ENCODE measurements at regions not wholly inside any gene's neighbourhood (a gene's known extent, or its start where the extent isn't known, plus 50 kb on each side); places are given as distances from the start of the nearest gene placed in this dataset.

DNA sequence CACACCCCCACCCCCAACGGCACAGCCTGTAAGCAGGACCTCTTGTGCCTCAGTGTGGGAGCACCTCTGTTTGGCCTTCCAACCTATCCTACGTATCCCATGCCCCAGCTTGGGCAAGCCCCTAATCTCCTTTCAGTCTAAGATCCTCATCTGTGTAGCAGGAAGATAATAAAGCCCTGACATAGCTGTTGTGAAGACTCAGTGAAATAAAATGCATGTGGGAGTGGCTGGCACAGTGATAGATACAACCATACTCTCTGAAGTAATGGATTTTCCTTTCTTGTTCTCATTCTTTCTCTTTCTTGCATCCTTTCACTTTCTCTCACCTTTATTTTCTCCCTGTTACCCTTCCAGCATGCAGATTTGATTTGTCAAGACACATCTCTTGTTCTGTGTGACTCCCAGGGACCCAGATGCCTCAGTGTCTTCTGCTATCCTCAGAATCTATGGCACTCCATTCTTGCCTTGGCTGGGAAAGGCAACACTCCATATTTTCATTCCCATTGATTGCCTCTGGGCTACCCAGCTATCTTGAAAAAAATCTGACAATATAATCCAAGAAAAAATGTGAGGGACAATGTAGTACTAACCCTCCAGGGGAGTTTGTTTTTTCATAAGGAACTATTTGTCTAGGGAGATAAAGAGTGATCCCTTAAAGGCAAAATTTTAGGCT, 207.2 kb upstream of the SETBP1 start:
- TF ChIP-seq, protein P1, sequence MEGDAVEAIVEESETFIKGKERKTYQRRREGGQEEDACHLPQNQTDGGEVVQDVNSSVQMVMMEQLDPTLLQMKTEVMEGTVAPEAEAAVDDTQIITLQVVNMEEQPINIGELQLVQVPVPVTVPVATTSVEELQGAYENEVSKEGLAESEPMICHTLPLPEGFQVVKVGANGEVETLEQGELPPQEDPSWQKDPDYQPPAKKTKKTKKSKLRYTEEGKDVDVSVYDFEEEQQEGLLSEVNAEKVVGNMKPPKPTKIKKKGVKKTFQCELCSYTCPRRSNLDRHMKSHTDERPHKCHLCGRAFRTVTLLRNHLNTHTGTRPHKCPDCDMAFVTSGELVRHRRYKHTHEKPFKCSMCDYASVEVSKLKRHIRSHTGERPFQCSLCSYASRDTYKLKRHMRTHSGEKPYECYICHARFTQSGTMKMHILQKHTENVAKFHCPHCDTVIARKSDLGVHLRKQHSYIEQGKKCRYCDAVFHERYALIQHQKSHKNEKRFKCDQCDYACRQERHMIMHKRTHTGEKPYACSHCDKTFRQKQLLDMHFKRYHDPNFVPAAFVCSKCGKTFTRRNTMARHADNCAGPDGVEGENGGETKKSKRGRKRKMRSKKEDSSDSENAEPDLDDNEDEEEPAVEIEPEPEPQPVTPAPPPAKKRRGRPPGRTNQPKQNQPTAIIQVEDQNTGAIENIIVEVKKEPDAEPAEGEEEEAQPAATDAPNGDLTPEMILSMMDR (IDR thresholded peaks at IDR 0.05): no peak
- TF ChIP-seq POLR2A (IDR thresholded peaks at IDR 0.05): no peak
